ENCODE measurements at regions not wholly inside any gene's neighbourhood (a gene's known extent, or its start where the extent isn't known, plus 50 kb on each side); places are given as distances from the start of the nearest gene placed in this dataset.

GRCh38 chr9:11348366-11348765 is 735.6 kb upstream of the PTPRD start:
- in situ Hi-C loops (cut with MboI), result no loop called here
- H3K4me1 ChIP-seq (ENCODE audit: insufficient read depth), result no peaks in the 10 kb centered on the region
- no peaks in the 10 kb centered on the region for H3K9me3 ChIP-seq (ENCODE audit: low read depth)
- DNase-seq, result no peak
- no peaks in the 10 kb centered on the region for H4K20me1 ChIP-seq (ENCODE audit: insufficient read depth)
- no peak overlapping the region for H2AFZ ChIP-seq
- TF ChIP-seq EZH2 (IDR thresholded peaks at IDR 0.05; ENCODE audit: insufficient read depth, poor library complexity, severe bottlenecking) (no peak), EZH2phosphoT487 (IDR thresholded peaks at IDR 0.05; ENCODE audit: insufficient read depth, low read depth) (no peak)
- no peaks in the 10 kb centered on the region for H3F3A ChIP-seq (ENCODE audit: insufficient read depth)
- no peak overlapping the region for H3K9ac ChIP-seq
- no peaks in the 10 kb centered on the region for H3K79me2 ChIP-seq (ENCODE audit: insufficient read depth)
- no peaks in the 10 kb centered on the region for H3K27me3 ChIP-seq (replicated peaks; ENCODE audit: insufficient read depth)
- no peak overlapping the region for H3K27ac ChIP-seq
- no peaks in the 10 kb centered on the region for H3K36me3 ChIP-seq (ENCODE audit: low read depth)
- H3K4me2 ChIP-seq (ENCODE audit: unreplicated experiment), result no peak overlapping the region
- no peaks in the 10 kb centered on the region for H3K9me2 ChIP-seq (ENCODE audit: insufficient read depth)
- 24 to 26% methylated on average over 5 of the region's 5 CpGs for WGBS, 2 experiments (ENCODE audit: low coverage in 1 of 2, low lambda C conversion rate in 2 of 2, missing lambda C conversion rate in 2 of 2)
- no peak overlapping the region for H3K4me3 ChIP-seq

DNA sequence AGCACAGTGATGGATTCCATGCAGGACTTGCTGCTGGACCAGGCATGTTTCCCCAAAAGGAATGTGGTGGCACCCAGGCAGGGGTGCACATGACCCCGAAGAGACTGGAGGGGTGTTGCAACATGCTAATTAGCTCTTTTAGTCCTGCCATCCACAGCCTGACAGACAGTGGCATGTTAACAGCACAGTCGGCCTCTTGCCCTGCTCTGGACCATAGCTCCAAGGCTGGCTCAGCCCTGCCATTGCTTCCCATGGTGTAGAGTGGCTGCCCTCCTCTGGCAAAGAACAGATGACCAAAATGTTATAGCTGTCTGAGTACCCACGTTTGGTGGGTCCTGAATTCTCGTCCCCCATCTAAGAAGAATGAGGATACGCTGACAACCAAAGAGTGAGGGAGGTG is 736.4 kb upstream of the PTPRD start:
- 9 to 17% methylated on average over 5 of the region's 5 CpGs for WGBS, 2 experiments (ENCODE audit: low coverage in 1 of 2, low lambda C conversion rate in 2 of 2, missing lambda C conversion rate in 2 of 2)

DNA sequence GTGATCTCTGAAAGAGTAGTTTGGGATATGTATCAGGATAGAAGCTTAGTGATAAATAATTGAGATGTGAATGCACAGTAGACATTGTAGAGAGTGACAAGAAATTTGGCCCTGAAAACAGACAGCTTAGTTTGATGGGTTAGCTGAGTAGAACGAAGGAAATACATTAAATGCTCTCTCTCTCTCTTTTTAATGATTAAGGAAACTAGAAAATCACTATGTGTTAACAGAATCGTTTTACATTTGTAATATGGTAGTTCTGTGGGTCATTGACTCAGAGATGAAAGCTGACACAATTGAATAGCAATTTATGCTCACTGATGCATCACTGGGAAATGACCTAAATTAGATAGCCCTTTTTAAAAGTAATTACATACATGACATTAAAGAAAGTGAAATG is 739.8 kb upstream of the PTPRD start:
- no peaks in the 10 kb centered on the region for H3K9me3 ChIP-seq (ENCODE audit: low read depth)
- no peaks in the 10 kb centered on the region for H3K36me3 ChIP-seq (ENCODE audit: low read depth)
- in situ Hi-C loops (cut with MboI), result no loop called here
- TF ChIP-seq EZH2phosphoT487 (IDR thresholded peaks at IDR 0.05; ENCODE audit: insufficient read depth, low read depth), result no peak
- no peak for TF ChIP-seq EZH2 (IDR thresholded peaks at IDR 0.05; ENCODE audit: insufficient read depth, poor library complexity, severe bottlenecking)
- no peaks in the 10 kb centered on the region for H3K4me1 ChIP-seq (ENCODE audit: insufficient read depth)
- H3K27ac ChIP-seq, result no peak overlapping the region
- H2AFZ ChIP-seq, result no peak overlapping the region
- H3K9me2 ChIP-seq (ENCODE audit: insufficient read depth), result no peaks in the 10 kb centered on the region
- no peak overlapping the region for H3K4me3 ChIP-seq
- H3K79me2 ChIP-seq (ENCODE audit: insufficient read depth), result no peaks in the 10 kb centered on the region
- H3K9ac ChIP-seq, result no peak overlapping the region
- no peak for DNase-seq
- no peaks in the 10 kb centered on the region for H3K27me3 ChIP-seq (replicated peaks; ENCODE audit: insufficient read depth)
- H3F3A ChIP-seq (ENCODE audit: insufficient read depth), result no peaks in the 10 kb centered on the region
- no peaks in the 10 kb centered on the region for H4K20me1 ChIP-seq (ENCODE audit: insufficient read depth)
- no peak overlapping the region for H3K4me2 ChIP-seq (ENCODE audit: unreplicated experiment)
- WGBS, 2 experiments (ENCODE audit: low coverage in 1 of 2, low lambda C conversion rate in 2 of 2, missing lambda C conversion rate in 2 of 2), result 5% methylated on average over 2 of the region's 2 CpGs

More for the DNA sequence above, 736.4 kb upstream of the PTPRD start:
- Histone ChIP-seq H3K4me2 (ENCODE audit: unreplicated experiment) (no peak overlapping the region), H3K79me2 (ENCODE audit: insufficient read depth) (no peaks in the 10 kb centered on the region), H3K4me1 (ENCODE audit: insufficient read depth) (no peaks in the 10 kb centered on the region), H3K9me3 (ENCODE audit: low read depth) (no peaks in the 10 kb centered on the region), H3K4me3 (no peak overlapping the region), H3K36me3 (ENCODE audit: low read depth) (no peaks in the 10 kb centered on the region), H2AFZ (no peak overlapping the region), H3K27ac (no peak overlapping the region), H4K20me1 (ENCODE audit: insufficient read depth) (no peaks in the 10 kb centered on the region), H3F3A (ENCODE audit: insufficient read depth) (no peaks in the 10 kb centered on the region), H3K9me2 (ENCODE audit: insufficient read depth) (no peaks in the 10 kb centered on the region), H3K27me3 (replicated peaks; ENCODE audit: insufficient read depth) (no peaks in the 10 kb centered on the region), H3K9ac (no peak overlapping the region)
- TF ChIP-seq EZH2 (IDR thresholded peaks at IDR 0.05; ENCODE audit: insufficient read depth, poor library complexity, severe bottlenecking), result no peak
- no peak for TF ChIP-seq EZH2phosphoT487 (IDR thresholded peaks at IDR 0.05; ENCODE audit: insufficient read depth, low read depth)
- in situ Hi-C loops (cut with MboI), result no loop called here
- DNase-seq, result no peak

- no peaks in the 10 kb centered on the region for H3K27me3 ChIP-seq (replicated peaks; ENCODE audit: insufficient read depth)
- no peak overlapping the region for H3K4me3 ChIP-seq
- no peaks in the 10 kb centered on the region for H3K36me3 ChIP-seq (ENCODE audit: low read depth)
- no peaks in the 10 kb centered on the region for H3K9me3 ChIP-seq (ENCODE audit: low read depth)
- no peak for DNase-seq
- no peak overlapping the region for H2AFZ ChIP-seq
- no peak overlapping the region for H3K9ac ChIP-seq
- H3F3A ChIP-seq (ENCODE audit: insufficient read depth), result no peaks in the 10 kb centered on the region
- H3K79me2 ChIP-seq (ENCODE audit: insufficient read depth), result no peaks in the 10 kb centered on the region
- no peaks in the 10 kb centered on the region for H3K9me2 ChIP-seq (ENCODE audit: insufficient read depth)
- TF ChIP-seq EZH2 (IDR thresholded peaks at IDR 0.05; ENCODE audit: insufficient read depth, poor library complexity, severe bottlenecking), result no peak
- H3K4me2 ChIP-seq (ENCODE audit: unreplicated experiment), result no peak overlapping the region
- no peaks in the 10 kb centered on the region for H4K20me1 ChIP-seq (ENCODE audit: insufficient read depth)
- in situ Hi-C loops (cut with MboI), result no loop called here
- no peaks in the 10 kb centered on the region for H3K4me1 ChIP-seq (ENCODE audit: insufficient read depth)
- H3K27ac ChIP-seq, result no peak overlapping the region
These were observed 743.3 kb upstream of the PTPRD start for GRCh38 chr9:11356067-11356466.

- Histone ChIP-seq H2AFZ (no peak overlapping the region), H3K9me3 (ENCODE audit: low read depth) (no peaks in the 10 kb centered on the region), H3K9ac (no peak overlapping the region), H3K79me2 (ENCODE audit: insufficient read depth) (no peaks in the 10 kb centered on the region), H3K36me3 (ENCODE audit: low read depth) (no peaks in the 10 kb centered on the region), H3K27me3 (replicated peaks; ENCODE audit: insufficient read depth) (no peaks in the 10 kb centered on the region), H3F3A (ENCODE audit: insufficient read depth) (no peaks in the 10 kb centered on the region), H3K4me3 (no peak overlapping the region), H3K9me2 (ENCODE audit: insufficient read depth) (no peaks in the 10 kb centered on the region), H3K27ac (no peak overlapping the region), H3K4me2 (ENCODE audit: unreplicated experiment) (no peak overlapping the region), H4K20me1 (ENCODE audit: insufficient read depth) (no peaks in the 10 kb centered on the region), H3K4me1 (ENCODE audit: insufficient read depth) (no peaks in the 10 kb centered on the region)
- DNase-seq, result no peak
- in situ Hi-C loops (cut with MboI), result no loop called here
- WGBS, 2 experiments (ENCODE audit: low coverage in 1 of 2, low lambda C conversion rate in 2 of 2, missing lambda C conversion rate in 2 of 2), result 20 to 22% methylated on average over 14 of the region's 14 CpGs
- TF ChIP-seq EZH2 (IDR thresholded peaks at IDR 0.05; ENCODE audit: insufficient read depth, poor library complexity, severe bottlenecking), result no peak
- TF ChIP-seq EZH2phosphoT487 (IDR thresholded peaks at IDR 0.05; ENCODE audit: insufficient read depth, low read depth), result no peak
These were observed 753.9 kb upstream of the PTPRD start for GRCh38 chr9:11366585-11367129.

Measured in GM23248 (cell line).